ENCODE measurements at regions not wholly inside any gene's neighbourhood (a gene's known extent, or its start where the extent isn't known, plus 50 kb on each side); places are given as distances from the start of the nearest gene placed in this dataset.

- Histone ChIP-seq H3F3A (ENCODE audit: insufficient read depth, low read length, poor library complexity, severe bottlenecking) (no peaks in the 10 kb centered on the region), H3K4me2 (ENCODE audit: low read length) (no peak overlapping the region), H3K4me3 (ENCODE audit: low read length) (no peak overlapping the region), H3K27ac (ENCODE audit: low read length) (no peak overlapping the region), H3K9ac (ENCODE audit: low read length) (no peak overlapping the region), H3K9me2 (ENCODE audit: insufficient read depth, low read length) (no peaks in the 10 kb centered on the region), H4K20me1 (ENCODE audit: insufficient read depth) (no peaks in the 10 kb centered on the region), H3K27me3 (ENCODE audit: insufficient read depth, low read depth, low read length) (no peaks in the 10 kb centered on the region), H3K79me2 (replicated peaks; ENCODE audit: insufficient read depth, low read length) (no peaks in the 10 kb centered on the region), H3K9me3 (ENCODE audit: low read length) (no peaks in the 10 kb centered on the region), H3K36me3 (ENCODE audit: insufficient read depth, low read length) (no peaks in the 10 kb centered on the region), H2AFZ (ENCODE audit: low read depth, low read length) (no peak overlapping the region)
- TF ChIP-seq CTCF (IDR thresholded peaks at IDR 0.05; ENCODE audit: poor library complexity, severe bottlenecking) (no peak), RAD21 (conservative IDR thresholded peaks at IDR 0.05) (no peak), EP300 (conservative IDR thresholded peaks at IDR 0.05; ENCODE audit: poor library complexity, severe bottlenecking) (no peak), POLR2AphosphoS5 (IDR thresholded peaks at IDR 0.05) (no peak), SMC3 (conservative IDR thresholded peaks at IDR 0.05; ENCODE audit: poor library complexity) (no peak), TAF1 (IDR thresholded peaks at IDR 0.05; ENCODE audit: low read depth) (no peak), MXI1 (conservative IDR thresholded peaks at IDR 0.05; ENCODE audit: poor library complexity, severe bottlenecking) (no peak), EZH2 (IDR thresholded peaks at IDR 0.05; ENCODE audit: borderline replicate concordance, insufficient read depth, low read length, poor library complexity, severe bottlenecking) (no peak)
- TF ChIP-seq, protein P1, sequence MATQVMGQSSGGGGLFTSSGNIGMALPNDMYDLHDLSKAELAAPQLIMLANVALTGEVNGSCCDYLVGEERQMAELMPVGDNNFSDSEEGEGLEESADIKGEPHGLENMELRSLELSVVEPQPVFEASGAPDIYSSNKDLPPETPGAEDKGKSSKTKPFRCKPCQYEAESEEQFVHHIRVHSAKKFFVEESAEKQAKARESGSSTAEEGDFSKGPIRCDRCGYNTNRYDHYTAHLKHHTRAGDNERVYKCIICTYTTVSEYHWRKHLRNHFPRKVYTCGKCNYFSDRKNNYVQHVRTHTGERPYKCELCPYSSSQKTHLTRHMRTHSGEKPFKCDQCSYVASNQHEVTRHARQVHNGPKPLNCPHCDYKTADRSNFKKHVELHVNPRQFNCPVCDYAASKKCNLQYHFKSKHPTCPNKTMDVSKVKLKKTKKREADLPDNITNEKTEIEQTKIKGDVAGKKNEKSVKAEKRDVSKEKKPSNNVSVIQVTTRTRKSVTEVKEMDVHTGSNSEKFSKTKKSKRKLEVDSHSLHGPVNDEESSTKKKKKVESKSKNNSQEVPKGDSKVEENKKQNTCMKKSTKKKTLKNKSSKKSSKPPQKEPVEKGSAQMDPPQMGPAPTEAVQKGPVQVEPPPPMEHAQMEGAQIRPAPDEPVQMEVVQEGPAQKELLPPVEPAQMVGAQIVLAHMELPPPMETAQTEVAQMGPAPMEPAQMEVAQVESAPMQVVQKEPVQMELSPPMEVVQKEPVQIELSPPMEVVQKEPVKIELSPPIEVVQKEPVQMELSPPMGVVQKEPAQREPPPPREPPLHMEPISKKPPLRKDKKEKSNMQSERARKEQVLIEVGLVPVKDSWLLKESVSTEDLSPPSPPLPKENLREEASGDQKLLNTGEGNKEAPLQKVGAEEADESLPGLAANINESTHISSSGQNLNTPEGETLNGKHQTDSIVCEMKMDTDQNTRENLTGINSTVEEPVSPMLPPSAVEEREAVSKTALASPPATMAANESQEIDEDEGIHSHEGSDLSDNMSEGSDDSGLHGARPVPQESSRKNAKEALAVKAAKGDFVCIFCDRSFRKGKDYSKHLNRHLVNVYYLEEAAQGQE (IDR thresholded peaks at IDR 0.05; ENCODE audit: borderline replicate concordance), result no peak
Measured at GRCh38 chr19:34856052-34856451, 70.7 kb upstream of the ZNF30 start.

DNA sequence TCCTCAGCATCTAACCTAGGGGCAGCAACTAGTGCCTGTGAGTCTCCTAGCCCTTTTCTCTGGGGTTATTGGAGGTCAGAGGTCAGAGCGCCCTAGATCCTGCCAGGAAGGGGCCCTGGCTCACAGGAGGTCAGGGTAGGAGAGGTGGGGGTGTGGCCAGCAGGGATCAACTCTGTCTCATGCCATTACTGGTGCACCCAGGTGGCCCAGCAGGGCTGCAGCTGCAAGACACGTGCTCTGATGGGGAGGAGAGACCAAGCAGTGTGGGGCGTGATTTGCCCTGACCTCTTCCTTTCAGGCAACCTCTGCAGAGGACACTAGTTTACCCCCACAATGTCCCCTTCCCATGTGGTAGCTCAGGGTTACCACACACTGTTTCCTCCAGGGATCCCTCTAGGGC is 73.3 kb upstream of the ZNF30 start:
- Histone ChIP-seq H3K79me2 (replicated peaks; ENCODE audit: insufficient read depth, low read length) (no peaks in the 10 kb centered on the region), H3K9me3 (ENCODE audit: low read length) (no peaks in the 10 kb centered on the region), H3K36me3 (ENCODE audit: insufficient read depth, low read length) (no peaks in the 10 kb centered on the region), H3K4me3 (ENCODE audit: low read length) (no peak overlapping the region), H3F3A (ENCODE audit: insufficient read depth, low read length, poor library complexity, severe bottlenecking) (no peaks in the 10 kb centered on the region), H2AFZ (ENCODE audit: low read depth, low read length) (no peak overlapping the region), H3K9me2 (ENCODE audit: insufficient read depth, low read length) (no peaks in the 10 kb centered on the region), H3K4me2 (ENCODE audit: low read length) (no peak overlapping the region), H3K27me3 (ENCODE audit: insufficient read depth, low read depth, low read length) (no peaks in the 10 kb centered on the region), H4K20me1 (ENCODE audit: insufficient read depth) (no peaks in the 10 kb centered on the region), H3K27ac (ENCODE audit: low read length) (no peak overlapping the region), H3K9ac (ENCODE audit: low read length) (no peak overlapping the region)
- TF ChIP-seq TAF1 (IDR thresholded peaks at IDR 0.05; ENCODE audit: low read depth), result no peak
- TF ChIP-seq CTCF (IDR thresholded peaks at IDR 0.05; ENCODE audit: poor library complexity, severe bottlenecking), result no peak
- TF ChIP-seq, protein P1 (IDR thresholded peaks at IDR 0.05; ENCODE audit: borderline replicate concordance), result no peak
- no peak for TF ChIP-seq SMC3 (conservative IDR thresholded peaks at IDR 0.05; ENCODE audit: poor library complexity)
- TF ChIP-seq EP300 (conservative IDR thresholded peaks at IDR 0.05; ENCODE audit: poor library complexity, severe bottlenecking), result no peak
- no peak for TF ChIP-seq RAD21 (conservative IDR thresholded peaks at IDR 0.05)
- TF ChIP-seq POLR2AphosphoS5 (IDR thresholded peaks at IDR 0.05), result no peak
- no peak for TF ChIP-seq MXI1 (conservative IDR thresholded peaks at IDR 0.05; ENCODE audit: poor library complexity, severe bottlenecking)
- no peak for TF ChIP-seq EZH2 (IDR thresholded peaks at IDR 0.05; ENCODE audit: borderline replicate concordance, insufficient read depth, low read length, poor library complexity, severe bottlenecking)
